Medulla oblongata (tissue), 1 donor: ENCODE measurements at regions not wholly inside any gene's neighbourhood (a gene's known extent, or its start where the extent isn't known, plus 50 kb on each side); places are given as distances from the start of the nearest gene placed in this dataset.

ENCODE experiments used
- DNase-seq: peaks from one replicate; pipeline ENCODE4 v3.0.0-alpha.2; 2015; ENCODE audit errors: extremely low spot score

DNA sequence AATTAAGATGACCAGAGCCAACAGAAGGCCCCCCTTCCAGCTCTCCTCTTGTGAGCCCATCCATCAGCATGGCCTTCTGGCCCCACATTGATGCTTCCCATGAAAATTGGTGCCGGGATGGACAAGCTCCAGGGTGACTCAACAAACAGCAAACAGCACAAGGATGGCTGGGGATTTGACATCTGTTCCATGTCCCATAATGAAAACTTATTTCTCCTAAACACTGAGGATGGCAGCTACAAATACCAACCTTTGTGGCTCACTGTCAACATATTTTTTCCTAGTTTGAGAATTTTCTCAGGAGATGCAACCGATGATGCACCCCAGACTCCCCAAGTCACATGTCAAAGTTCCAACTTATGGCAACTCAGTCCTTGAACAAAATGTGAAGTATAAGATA, 169.6 kb upstream of the SIX2 start:
- no peak for DNase-seq

DNA sequence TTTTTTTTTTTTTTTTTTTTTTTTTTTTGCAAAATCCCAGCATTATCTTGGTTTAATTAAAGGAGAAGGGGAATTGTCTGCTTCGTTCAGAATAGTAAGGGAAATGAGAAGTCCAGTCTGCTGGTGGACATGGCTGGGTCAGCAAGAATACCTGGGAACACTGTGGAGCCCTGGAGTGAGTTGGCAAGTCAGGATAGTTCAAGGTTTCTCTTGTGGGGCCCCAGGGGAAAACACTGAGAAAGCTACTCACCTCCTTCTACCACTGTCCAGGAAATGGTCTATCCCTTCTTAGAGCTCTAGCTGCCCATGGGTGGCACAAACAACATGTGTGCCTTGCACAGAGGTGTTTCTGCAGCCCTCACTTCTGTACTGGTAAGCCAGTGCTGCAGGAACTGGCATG, 169.1 kb upstream of the SIX2 start:
- DNase-seq = no peak

DNA sequence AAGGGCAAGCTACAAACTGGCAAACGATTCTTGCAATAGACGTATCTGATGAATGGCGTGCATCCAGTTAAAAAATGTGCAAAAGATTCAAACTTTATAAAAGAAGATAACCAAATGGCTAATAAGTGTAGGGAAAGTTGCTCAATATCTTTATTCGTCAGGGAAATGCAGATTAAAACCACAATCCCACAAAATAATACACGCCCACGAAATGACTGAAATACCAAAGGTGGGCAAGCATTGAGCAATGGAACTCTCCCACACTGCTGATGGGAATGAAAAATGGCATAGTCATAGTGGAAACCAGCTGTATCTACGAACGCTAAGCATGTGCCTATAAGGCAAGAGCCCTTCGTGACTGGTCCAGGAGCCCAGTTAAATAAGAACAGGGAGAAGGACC, 168.6 kb upstream of the SIX2 start:
- no peak for DNase-seq

DNA sequence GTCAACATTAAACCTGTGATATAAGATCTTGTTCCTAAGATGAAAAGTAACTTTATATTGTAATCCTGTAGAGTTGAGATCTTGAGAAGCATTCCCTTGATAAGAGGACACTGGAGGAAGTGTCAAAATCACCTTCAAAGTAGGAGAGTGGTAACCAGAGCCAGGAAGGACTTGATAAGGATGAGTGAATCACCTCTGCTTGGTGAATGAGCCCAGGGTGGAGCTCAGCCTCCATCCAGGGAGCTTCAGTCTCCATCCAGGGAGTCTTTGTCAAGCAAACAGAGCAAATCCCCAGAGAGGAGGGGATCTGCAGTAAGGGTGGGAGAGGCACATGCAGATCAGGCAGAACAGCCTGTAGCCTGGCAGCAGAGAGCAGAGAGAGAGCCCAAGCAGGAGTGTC, 167.1 kb upstream of the SIX2 start:
- DNase-seq = no peak

DNA sequence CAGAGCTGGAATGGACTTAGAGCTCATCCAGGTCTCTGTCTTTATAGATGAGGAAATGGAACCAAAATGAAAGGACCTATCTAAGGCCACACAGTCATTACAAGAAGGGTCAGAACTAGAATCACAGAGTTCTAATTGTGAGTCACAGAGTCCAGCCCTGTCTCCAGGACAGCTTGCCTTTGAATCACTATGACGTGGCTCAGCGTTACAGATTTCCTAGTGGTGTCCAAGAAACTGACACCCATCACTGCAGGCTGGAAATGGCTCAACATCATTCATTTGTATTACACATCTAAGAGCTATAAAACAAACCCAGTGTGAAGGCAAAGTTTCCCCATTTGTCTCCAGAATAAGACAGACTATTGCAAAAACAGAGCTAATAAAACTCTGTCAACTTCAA, 164.3 kb upstream of the SIX2 start:
- DNase-seq = no peak

DNA sequence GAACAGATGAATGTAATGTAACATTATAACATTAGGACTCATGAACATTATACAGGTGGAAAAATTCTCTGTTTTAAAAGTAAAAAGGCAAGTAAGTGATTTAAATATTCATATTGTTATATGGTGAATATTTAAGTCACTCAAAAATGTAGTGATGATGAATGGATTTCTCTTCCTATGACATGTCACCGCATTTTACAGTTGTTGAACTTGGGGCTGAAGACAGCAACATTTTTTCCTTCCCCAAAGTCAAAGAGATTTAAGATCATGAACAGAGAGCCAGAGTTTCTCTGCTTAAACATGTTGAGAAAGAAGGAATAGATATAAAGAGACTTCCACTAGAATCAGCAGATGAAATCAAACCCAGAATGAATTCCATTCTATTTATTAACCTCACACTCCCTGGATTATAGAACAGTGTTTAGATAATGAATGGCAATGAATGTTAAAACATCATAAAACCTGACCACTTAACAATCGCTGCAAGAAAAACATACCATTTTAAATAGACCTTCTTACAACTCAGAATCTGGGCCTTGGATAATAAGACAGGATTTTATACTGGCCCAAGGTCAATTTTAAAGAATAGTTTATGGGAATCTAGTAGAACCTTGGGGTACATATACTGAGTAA, 163.6 kb upstream of the SIX2 start:
- no peak for DNase-seq

DNA sequence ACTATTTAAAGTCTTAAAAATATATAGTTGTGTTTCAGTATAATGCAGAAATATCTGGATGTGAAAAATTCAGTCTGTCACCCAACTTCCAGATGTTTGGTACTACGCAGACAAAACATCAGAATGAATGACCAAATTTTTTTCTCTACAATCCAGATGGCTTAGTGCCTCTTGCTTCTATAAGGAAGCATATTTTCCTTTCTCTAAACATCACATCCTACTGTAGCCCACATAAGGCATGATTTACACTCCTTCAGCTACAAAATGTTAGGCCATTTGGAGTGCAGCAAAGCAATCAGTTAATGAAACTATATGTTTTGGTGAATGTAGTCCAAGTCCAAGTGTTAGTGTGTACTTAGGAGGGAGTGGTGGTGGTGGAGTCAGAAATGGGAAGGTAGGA, 162.9 kb upstream of the SIX2 start:
- no peak for DNase-seq

DNA sequence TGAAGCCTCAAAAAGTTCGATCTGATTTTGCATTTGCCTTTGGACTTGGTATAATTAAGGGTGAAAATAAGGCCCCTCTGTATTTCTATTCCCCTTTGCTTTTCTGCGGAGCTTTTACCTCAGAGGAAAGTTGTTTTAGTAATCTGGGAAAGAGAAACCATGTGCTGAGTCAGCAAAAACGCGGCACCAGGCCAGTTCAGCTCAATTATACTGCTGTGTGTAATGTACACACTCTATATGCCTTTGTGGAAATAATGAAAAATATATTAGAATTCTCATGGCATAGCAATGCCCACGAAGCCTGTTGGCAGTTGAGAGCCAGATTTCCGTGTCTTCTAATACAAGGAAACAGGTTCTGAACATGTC, 161.9 kb upstream of the SIX2 start:
- DNase-seq = no peak

DNA sequence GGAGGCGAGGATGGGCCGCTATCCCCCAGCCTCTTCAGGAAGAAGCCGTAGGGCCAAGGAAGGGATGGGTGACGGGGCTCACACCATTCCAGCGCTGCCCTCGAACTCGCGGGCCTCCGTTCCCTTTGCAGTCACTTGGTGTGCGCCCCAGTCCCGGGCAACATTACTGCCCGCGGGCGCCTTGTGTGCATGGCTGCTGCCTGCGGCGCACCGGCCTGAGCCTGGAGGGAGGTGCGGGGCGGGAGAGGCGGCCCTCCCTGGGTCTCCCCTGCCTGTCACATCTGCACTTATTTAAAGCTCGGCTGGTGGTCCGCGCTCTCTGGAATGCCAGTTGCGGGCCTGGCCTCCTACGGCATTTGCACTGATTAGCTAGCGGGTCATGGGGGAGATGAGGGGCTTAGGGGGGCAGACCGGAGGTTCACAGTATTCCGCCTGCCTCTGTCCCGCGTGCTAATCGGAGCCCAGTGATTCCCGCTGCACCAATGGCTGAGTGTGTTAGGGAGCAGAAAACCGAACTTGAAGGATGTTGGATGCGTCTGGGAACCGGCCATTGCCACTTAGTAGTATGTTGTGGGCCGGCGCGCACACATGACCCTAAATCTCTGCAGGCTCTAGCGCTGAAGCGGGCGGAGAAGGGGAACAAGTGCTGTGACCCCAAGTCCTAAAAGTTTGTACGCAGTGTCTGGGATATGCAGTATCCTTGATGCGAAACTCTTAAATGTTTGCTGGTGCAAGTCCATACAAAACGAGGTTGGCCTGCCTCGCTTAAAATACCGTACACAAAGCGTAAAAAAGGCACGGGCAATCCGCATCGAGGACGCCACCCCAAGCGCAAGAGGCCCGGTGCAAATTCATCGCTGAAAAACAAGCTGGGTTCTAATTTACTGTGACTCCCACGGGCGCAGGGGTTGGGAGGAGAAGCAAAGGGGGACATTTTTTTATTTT, 161.2 kb upstream of the SIX2 start:
- DNase-seq = no peak

DNA sequence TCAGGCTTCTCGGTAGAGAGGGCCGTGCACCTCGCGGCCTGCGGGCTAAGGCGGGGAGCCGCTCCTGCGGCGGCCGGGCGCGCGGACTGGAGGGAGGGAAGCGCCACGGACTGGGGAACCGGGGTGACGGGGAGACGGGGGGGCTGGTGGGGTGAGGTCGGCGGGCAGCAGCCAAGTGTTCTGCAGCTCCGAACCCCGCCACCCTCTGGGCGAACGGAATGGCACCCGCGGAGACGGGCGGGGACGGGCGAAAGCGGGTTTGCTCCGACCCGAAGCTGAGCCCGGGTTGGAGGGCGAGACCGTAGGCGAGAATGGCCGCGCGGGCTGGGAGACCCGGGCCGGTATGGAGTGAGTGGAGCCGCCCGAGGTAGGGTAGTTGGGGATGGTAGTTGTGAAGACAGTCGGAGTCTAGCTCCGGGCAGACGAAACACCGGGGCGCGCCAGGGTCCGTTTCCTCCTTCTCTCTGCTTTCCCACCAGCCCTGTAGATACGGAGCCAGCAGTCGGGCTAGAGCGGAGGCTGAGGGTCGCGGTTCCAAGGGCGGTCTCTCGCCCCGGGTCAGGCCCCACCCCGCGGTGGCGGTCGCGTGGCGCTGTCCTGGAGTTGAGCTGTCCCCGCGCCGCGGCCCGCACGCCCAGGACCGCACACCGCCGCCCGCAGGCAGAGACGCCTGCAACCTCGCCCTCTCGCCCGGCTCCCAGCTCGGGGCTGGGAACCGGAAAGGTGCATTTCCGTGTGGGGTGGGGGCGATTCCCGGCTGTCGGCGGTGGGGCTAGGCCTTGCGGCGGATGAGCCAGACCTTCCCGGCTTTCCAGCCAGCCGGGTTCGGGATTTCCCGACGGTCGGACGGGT, 160.3 kb upstream of the SIX2 start:
- DNase-seq = no peak

DNA sequence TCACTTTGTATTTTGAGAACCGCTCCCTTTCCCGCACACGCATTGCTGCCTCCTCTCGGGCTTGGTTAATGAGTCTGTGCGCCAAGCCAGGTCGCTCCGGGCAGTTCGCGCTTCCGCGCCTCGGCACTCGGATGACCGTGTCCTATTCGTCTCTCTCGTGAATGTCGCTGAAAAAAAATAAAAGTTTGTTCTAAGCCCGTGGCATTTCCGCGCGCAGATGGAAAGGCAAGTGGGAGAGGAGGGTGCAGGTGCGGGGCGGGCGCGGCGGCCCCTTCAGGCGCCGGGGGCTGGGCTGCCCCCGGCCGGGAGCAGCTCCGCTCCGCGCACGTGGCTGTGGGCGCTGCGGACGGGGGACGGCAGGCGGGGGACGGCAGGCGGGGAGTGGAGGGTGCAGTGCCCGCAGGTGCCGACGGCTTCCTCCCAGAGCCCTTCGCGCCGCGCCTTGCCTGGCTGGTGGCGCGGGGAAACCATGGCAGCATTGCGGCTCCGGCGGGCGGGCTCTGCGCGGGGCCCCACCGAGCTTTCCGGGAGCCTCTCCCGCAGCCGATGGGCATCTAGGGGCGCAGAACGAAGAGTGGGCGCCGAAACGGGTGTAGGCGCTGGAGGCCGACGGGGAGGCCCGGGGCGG, 159.6 kb upstream of the SIX2 start:
- no peak for DNase-seq

DNA sequence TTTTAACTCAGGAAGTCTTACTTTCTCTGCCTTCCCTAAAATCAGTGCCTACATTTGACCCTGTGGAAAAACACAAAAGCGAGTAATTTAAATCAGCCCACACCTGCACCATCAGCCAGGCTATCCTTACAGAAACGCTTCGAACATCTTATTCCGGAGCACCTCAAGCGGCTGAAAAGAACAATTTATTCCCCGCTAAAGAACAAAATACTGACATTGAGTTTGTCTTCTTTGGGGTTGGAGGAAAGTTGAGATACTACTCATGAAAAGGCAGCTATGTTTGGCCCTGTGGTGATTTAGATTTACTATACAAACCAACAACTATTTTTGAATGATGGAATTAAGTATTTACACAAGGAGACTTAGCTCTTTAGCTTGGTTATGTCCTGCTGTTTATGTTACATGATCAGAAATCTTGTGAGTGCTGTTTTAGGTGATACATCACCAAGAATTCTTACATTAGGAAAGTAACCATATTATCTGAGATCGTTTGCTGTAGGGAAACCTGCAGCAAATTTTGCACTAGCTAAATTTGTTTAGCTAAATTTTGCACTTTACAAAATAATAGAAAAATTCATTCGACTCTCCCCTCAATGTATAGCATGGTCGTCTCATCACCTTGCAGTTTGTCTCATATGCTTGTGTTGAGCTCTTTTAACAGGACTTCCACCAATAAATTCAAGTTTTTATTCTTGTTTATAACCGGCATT, 158.8 kb upstream of the SIX2 start:
- no peak for DNase-seq

DNA sequence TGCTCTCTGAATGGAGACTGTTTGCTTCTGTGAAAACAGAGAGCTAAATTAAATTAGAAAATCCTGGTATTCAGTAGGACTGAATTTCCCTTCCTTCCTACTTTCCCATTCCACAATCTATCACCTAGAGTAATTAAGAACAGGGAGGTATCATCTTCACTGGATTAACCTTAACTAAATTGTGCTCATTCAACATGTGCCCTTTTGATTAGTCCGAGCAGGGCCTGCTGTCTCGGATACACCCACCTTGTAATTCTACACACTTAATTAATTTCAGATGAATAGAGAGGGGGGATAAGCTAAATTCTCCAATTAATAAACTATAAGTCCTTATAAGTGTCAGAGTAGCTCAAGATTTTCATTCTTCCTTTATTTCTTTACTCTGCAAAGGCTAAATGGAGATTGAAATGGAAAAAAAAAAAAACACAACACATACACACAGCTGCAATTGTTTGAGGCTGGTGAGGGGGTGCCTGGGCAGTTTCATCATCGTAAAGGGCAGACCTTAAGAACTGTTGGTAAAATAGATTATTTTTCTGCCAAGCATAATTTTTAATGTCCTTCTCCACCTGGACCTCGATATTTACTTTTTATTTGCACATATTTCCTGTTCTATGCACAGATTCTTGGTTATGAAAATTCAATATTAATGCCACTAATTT, 157.1 kb upstream of the SIX2 start:
- DNase-seq = no peak

DNA sequence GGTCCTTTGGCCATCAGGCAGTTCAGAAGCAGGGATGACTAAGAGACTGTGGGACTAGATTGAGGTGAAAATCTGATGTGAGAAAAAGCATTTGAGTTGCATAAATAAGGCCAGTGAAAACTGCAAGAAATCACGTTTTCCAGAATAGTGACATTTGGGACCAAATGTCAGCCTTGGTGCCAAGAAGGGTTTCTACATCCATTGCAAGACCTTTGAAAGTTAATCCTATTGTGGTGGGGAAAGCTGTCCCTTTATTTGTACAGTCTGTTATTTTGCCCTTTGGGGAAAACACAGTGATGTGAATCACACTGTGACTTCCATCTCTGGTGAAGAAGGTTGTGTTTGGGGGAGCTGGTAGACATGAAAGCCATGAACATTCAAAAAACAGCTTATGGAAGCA, 153.5 kb upstream of the SIX2 start:
- no peak for DNase-seq

DNA sequence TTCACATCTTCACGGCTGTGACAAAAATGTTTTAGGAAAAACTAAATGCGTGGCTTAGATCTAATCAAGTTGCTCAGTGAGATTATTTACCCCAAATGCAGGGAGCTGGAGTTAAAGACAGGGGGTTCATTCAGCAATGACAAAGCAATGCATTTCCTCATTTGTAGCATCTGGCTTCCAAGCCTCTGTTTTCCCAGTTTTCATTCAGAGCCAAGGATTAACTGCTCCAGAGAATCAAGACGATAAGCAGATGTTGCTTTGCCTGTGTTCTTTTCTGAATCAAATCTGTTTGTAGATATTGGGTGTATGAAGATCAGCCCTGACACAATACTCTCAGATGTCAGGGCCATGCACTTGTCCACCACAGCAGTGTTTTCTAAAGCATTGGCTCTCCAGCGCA, 147.4 kb upstream of the SIX2 start:
- no peak for DNase-seq

DNA sequence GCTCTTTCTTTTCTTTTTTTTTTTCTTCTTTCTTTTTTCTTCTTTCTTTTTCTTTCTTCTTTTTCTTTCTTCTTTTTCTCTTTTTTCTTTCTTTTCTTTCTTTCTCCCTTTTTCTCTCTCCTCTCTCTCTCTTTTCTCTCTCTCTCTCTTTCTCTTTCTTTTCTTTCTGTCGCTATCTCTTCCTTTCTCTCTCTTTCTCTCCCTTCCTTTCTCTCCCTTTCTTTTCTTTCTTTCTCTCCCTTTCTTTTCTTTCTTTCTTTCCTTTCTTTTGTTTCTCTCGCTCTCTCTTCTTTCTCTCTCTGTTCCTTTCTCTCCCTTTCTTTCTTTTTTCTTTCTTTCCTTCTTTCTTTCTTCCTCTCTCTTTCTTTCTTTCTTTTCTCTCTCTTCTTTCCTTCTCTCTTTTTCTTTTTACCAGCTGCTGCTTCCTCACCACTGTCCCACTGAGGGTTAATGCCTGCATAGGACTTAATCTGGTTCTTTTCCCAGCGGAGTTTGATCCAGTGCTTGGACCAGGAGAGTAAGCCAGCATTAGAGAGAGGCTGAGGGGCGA, 145.4 kb upstream of the SIX2 start:
- no peak for DNase-seq

DNA sequence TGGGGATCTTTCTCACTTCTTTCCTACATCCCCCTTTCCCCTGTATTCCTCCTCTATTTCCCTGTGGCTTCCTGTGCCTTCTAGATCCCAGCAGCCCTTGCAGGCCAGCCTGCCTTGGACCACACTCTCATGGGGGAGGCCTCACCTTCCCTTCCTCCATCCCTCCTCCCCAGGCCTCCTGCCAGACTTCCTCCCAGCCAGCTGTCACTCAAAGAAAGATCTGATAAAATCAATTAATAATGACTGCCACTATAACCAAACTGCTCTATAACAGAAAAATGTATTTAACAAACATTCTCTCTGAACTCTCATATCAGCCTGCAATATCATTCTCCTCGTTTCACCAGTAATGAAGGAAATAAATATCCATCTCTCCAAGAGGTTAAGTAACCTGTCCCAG, 144.9 kb upstream of the SIX2 start:
- no peak for DNase-seq

DNA sequence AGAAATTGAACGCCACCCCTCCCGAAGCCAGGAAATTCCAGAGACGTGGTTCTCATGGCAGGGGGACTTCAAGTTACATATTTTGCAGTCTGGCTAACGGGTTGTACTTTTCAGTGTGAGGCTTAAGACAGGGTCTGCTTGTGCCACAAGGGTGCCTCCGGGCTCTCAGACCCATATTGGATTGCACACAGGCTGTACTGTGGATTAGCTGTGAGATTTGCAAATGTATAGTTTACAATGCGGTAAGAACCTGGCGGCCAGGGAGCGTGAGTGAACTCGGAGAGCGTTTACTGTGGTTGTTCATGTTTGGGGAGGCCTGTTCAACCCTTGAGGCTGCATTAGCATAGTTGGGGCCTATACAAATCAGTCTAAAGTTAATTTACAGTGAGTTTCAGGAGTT, 143.9 kb upstream of the SIX2 start:
- no peak for DNase-seq

DNA sequence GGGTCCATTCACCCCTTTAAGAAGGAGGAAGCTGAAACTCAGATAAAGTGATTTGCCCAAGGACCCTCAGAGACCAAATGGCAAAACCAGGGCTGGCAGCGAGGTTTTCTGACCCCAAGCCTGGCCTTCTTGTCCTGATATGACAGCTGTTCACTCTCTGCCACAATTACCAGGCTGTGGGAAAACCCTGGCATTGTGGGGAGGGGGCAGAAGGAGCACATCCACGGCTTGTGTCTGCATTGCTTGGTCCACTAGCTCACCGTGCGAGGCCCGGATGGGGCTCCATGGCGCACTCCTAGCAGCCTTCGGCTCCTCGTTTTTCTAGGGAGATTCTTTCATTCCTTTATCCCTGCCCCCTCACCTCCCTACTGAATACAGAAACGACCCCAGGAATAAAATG, 143.4 kb upstream of the SIX2 start:
- no peak for DNase-seq

DNA sequence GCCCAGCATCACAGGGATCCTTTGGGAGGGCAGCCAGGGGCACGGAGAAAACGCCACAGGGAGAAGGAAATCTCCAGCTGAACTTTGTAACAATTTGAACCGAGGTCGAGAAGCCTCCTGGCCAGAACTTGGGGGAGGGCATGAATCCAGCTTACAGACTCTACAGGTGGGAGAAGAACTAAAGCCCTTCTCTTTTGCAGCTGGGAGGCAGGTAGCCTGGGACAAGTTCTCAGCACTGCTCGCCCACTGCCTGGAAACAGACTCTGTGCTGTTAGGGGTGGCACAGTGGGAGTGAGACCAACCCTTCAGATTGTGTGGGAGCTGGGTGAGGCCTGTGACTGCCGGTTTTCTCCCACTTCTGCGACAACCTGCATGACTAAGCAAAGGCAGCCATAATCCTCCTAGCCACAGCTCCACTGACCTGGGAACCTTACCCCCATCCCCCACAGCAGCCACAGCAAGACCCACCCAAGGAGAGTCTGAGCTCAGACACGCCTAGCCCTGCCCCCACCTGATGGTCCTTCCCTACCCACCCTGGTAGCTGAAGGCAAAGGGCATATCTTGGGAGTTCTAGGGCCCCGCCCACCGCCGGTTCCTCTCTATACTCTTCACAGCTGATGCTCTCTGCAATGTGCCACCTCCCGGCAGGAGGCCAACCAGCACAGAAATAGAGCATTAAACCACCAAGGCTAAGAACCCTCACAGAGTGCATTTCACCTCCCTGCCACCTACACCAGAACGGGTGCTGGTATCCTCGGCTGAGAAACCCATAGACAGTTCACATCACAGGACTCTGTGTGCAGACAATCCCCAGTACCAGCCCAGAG, 136.0 kb upstream of the SIX2 start:
- DNase-seq = no peak
